OCI-LY7 (cell line): ENCODE measurements at regions not wholly inside any gene's neighbourhood (a gene's known extent, or its start where the extent isn't known, plus 50 kb on each side); places are given as distances from the start of the nearest gene placed in this dataset.

Experiments
- EZH2phosphoT487 ChIP-seq: fragments of 200-600 bp; sonication (generic); IDR thresholded peaks from 2 replicates; pipeline ENCODE4 v1.6.1; 2018; ENCODE audit warnings: low read depth, borderline replicate concordance, mild to moderate bottlenecking, mixed run types, antibody characterized with exemption, low read length, moderate library complexity, mixed read lengths
- TF ChIP-seq, protein P1 (sequence below): fragments of 200-600 bp; sonication (generic); conservative IDR thresholded peaks from 2 replicates; pipeline ENCODE4 v1.5.1; 2014; ENCODE audit warnings: mild to moderate bottlenecking, antibody characterized with exemption, low read length, moderate library complexity, mixed read lengths

DNA sequence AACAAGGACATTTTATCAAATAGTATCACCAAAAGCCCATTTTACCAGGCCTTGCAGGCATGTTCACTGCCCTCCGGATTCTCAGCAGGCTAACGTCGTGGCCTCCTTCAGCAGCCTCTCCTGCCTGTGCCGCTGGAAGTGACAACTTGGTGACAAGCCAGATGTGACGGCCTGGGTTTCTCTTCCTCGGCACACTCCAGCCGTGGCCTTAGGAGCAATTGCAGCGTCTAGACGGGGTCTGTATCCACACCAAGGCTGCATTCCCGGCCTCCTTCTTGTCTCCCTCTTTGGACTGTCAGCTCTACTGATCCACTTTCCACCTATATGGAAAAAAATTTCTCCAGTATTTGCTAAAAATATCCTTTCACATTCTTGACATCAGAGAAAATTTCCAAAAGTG is 145.3 kb upstream of the MGMT start:
- TF ChIP-seq, protein P1, sequence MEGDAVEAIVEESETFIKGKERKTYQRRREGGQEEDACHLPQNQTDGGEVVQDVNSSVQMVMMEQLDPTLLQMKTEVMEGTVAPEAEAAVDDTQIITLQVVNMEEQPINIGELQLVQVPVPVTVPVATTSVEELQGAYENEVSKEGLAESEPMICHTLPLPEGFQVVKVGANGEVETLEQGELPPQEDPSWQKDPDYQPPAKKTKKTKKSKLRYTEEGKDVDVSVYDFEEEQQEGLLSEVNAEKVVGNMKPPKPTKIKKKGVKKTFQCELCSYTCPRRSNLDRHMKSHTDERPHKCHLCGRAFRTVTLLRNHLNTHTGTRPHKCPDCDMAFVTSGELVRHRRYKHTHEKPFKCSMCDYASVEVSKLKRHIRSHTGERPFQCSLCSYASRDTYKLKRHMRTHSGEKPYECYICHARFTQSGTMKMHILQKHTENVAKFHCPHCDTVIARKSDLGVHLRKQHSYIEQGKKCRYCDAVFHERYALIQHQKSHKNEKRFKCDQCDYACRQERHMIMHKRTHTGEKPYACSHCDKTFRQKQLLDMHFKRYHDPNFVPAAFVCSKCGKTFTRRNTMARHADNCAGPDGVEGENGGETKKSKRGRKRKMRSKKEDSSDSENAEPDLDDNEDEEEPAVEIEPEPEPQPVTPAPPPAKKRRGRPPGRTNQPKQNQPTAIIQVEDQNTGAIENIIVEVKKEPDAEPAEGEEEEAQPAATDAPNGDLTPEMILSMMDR = no peak
- TF ChIP-seq EZH2phosphoT487 = no peak
